ENCODE measurements at regions not wholly inside any gene's neighbourhood (a gene's known extent, or its start where the extent isn't known, plus 50 kb on each side); places are given as distances from the start of the nearest gene placed in this dataset.

- no peak for TF ChIP-seq CTCF (IDR thresholded peaks at IDR 0.05)
- TF ChIP-seq POLR2A (IDR thresholded peaks at IDR 0.05), result no peak
Observed at GRCh38 chr15:45827766-45828165, 192.9 kb downstream of the SQOR start.

All from uterus (tissue), 2 donors.